H1 (cell line): ENCODE measurements at regions not wholly inside any gene's neighbourhood (a gene's known extent, or its start where the extent isn't known, plus 50 kb on each side); places are given as distances from the start of the nearest gene placed in this dataset.

Source experiments
- RAD21 ChIP-seq, 2 experiments: IDR thresholded peaks in 1 of 2; conservative IDR thresholded peaks in 1 of 2; 2 replicates each; pipeline ENCODE4 v1.6.1; 2011; ENCODE audit warnings: low read depth in 2 of 2, low read length in 2 of 2, improper control_type of control experiment in 1 of 2, inconsistent platforms in 1 of 2, mild to moderate bottlenecking in 1 of 2, moderate library complexity in 1 of 2
- TCF12 ChIP-seq: IDR thresholded peaks from 2 replicates; pipeline ENCODE4 v1.6.1; 2011; ENCODE audit warnings: low read depth, mild to moderate bottlenecking, low read length
- ZNF274 ChIP-seq: IDR thresholded peaks from 2 replicates; pipeline ENCODE4 v1.7.0; 2012; ENCODE audit warnings: low read length, borderline replicate concordance; ENCODE audit errors: extremely low read depth

DNA sequence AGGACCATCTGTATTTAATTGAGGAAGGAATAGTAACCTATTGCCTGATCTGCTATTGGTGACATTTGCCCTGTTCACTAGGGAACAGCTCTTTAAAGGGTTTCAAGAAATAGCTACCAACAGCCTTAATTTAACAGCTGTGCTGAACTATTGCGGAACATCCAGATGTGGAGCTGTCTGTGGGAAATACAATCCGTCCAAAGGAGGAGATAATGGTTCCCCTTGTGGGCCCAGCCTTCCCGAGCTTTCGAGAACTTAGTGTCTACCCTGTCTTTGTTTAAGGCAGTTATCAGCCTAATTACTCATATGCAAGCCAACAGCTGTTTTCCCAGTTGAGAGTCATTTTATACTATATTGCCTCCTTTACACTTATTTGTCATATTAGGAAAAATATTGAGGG is 398.6 kb downstream of the WDR72 start:
- no peak for TF ChIP-seq RAD21 (IDR thresholded peaks at IDR 0.05 in 1 of 2, conservative IDR thresholded peaks at IDR 0.05 in 1 of 2; ENCODE audit: low read depth in 2 of 2, low read length in 2 of 2)
- TF ChIP-seq ZNF274 = no peak
- no peak for TF ChIP-seq TCF12
